HUDEP-2 (cell line): ENCODE measurements at regions not wholly inside any gene's neighbourhood (a gene's known extent, or its start where the extent isn't known, plus 50 kb on each side); places are given as distances from the start of the nearest gene placed in this dataset.
"Not testable (repeated sequence)": the region's sequence is repeated elsewhere in the genome, so short reads cannot be mapped to it uniquely, and the experiment has no call there.

Experiments used
- DNase-seq, 76 experiments: peaks; one replicate each; lab custom pipeline; 2025; ENCODE audit not compliant: unreplicated experiment in 76 of 76; lab: John Stamatoyannopoulos, UW

GRCh38 chr7:9030976-9031375 is 597.6 kb downstream of the NXPH1 start:
- DNase-seq = no peak

GRCh38 chr7:9031386-9031785 is 598.0 kb downstream of the NXPH1 start:
- no peak for DNase-seq

GRCh38 chr7:9036080-9036479 is 602.7 kb downstream of the NXPH1 start:
- DNase-seq = no peak

GRCh38 chr7:9071160-9071762 is 637.9 kb downstream of the NXPH1 start:
- no peak for DNase-seq

GRCh38 chr7:9075774-9076173 is 642.4 kb downstream of the NXPH1 start:
- not testable (repeated sequence) for DNase-seq

GRCh38 chr7:9082203-9082602 is 648.8 kb downstream of the NXPH1 start:
- no peak for DNase-seq

GRCh38 chr7:9083837-9084236 is 650.4 kb downstream of the NXPH1 start:
- DNase-seq = no peak

- peak in 1 of 76 experiments; percentile 0 for DNase-seq
Measured at GRCh38 chr7:9091282-9091681, 657.9 kb downstream of the NXPH1 start.

- no peak for DNase-seq
Measured at GRCh38 chr7:9097565-9098060, 664.2 kb downstream of the NXPH1 start.

- no peak for DNase-seq
Measured at GRCh38 chr7:9100289-9100688, 666.9 kb downstream of the NXPH1 start.

GRCh38 chr7:9102846-9103245 is 669.4 kb downstream of the NXPH1 start:
- no peak for DNase-seq

- no peak for DNase-seq
Measured at GRCh38 chr7:9106747-9107146, 673.3 kb downstream of the NXPH1 start.

- no peak for DNase-seq
Measured at GRCh38 chr7:9120331-9120730, 686.9 kb downstream of the NXPH1 start.

GRCh38 chr7:9124320-9124719 is 690.9 kb downstream of the NXPH1 start:
- DNase-seq = no peak

- DNase-seq = no peak
Measured at GRCh38 chr7:9125246-9125645, 691.8 kb downstream of the NXPH1 start.

GRCh38 chr7:9127901-9128300 is 694.5 kb downstream of the NXPH1 start:
- DNase-seq = no peak

- DNase-seq = no peak
Measured at GRCh38 chr7:9148687-9149086, 715.3 kb downstream of the NXPH1 start.

- no peak for DNase-seq
Measured at GRCh38 chr7:9149499-9150082, 716.2 kb downstream of the NXPH1 start.

GRCh38 chr7:9163691-9164090 is 730.3 kb downstream of the NXPH1 start:
- DNase-seq = not testable (repeated sequence)

- DNase-seq = no peak
Measured at GRCh38 chr7:9175871-9176270, 742.5 kb downstream of the NXPH1 start.

GRCh38 chr7:9181356-9181755 is 747.9 kb downstream of the NXPH1 start:
- no peak for DNase-seq

- DNase-seq = no peak
Measured at GRCh38 chr7:9186730-9187129, 753.3 kb downstream of the NXPH1 start.

GRCh38 chr7:9189703-9190102 is 756.3 kb downstream of the NXPH1 start:
- no peak for DNase-seq
